ENCODE measurements at regions not wholly inside any gene's neighbourhood (a gene's known extent, or its start where the extent isn't known, plus 50 kb on each side); places are given as distances from the start of the nearest gene placed in this dataset.
A peak's percentile ranks its signal among the peaks of the same experiment; 100 is the strongest.
"Not testable (repeated sequence)": the region's sequence is repeated elsewhere in the genome, so short reads cannot be mapped to it uniquely, and the experiment has no call there.

- DNase-seq = no peak
Measured at GRCh38 chr2:209191139-209191538, 232.7 kb upstream of the MAP2 start.

GRCh38 chr2:209194717-209195116 is 229.1 kb upstream of the MAP2 start:
- DNase-seq = no peak

GRCh38 chr2:209208211-209208610 is 215.6 kb upstream of the MAP2 start:
- peak; percentile 69 for DNase-seq

- DNase-seq = peak; percentile 24
Measured at GRCh38 chr2:209209943-209210342, 213.9 kb upstream of the MAP2 start.

GRCh38 chr2:209230560-209230959 is 193.3 kb upstream of the MAP2 start:
- DNase-seq = no peak

- no peak for DNase-seq
Measured at GRCh38 chr2:209236377-209236776, 187.5 kb upstream of the MAP2 start.

GRCh38 chr2:209238765-209239584 is 184.9 kb upstream of the MAP2 start:
- DNase-seq = no peak

GRCh38 chr2:209239585-209239938 is 184.3 kb upstream of the MAP2 start:
- no peak for DNase-seq

- no peak for DNase-seq
Measured at GRCh38 chr2:209240204-209240603, 183.6 kb upstream of the MAP2 start.

- DNase-seq = no peak
Measured at GRCh38 chr2:209253544-209253943, 170.3 kb upstream of the MAP2 start.

- no peak for DNase-seq
Measured at GRCh38 chr2:209259767-209260166, 164.1 kb upstream of the MAP2 start.

GRCh38 chr2:209260281-209260680 is 163.6 kb upstream of the MAP2 start:
- no peak for DNase-seq

GRCh38 chr2:209261366-209262053 is 162.3 kb upstream of the MAP2 start:
- DNase-seq = not testable (repeated sequence)

GRCh38 chr2:209269024-209269423 is 154.8 kb upstream of the MAP2 start:
- DNase-seq = no peak

- no peak for DNase-seq
Measured at GRCh38 chr2:209276000-209276399, 147.8 kb upstream of the MAP2 start.

GRCh38 chr2:209277444-209277843 is 146.4 kb upstream of the MAP2 start:
- DNase-seq = no peak

GRCh38 chr2:209298601-209299000 is 125.2 kb upstream of the MAP2 start:
- DNase-seq = no peak

- DNase-seq = not testable (repeated sequence)
Measured at GRCh38 chr2:209299478-209299877, 124.4 kb upstream of the MAP2 start.

- not testable (repeated sequence) for DNase-seq
Measured at GRCh38 chr2:209300766-209301165, 123.1 kb upstream of the MAP2 start.

GRCh38 chr2:209305026-209305425 is 118.8 kb upstream of the MAP2 start:
- DNase-seq = no peak

- no peak for DNase-seq
Measured at GRCh38 chr2:209305746-209306196, 118.1 kb upstream of the MAP2 start.

GRCh38 chr2:209307161-209308001 is 116.5 kb upstream of the MAP2 start:
- DNase-seq = no peak

GRCh38 chr2:209308415-209308814 is 115.4 kb upstream of the MAP2 start:
- DNase-seq = no peak

Data from hematopoietic multipotent progenitor cell treated with erythropoietin and hydrocortisone succinate and interleukin-3 and kit ligand, for 4 days (in vitro differentiated cells).